BJ (cell line): ENCODE measurements at regions not wholly inside any gene's neighbourhood (a gene's known extent, or its start where the extent isn't known, plus 50 kb on each side); places are given as distances from the start of the nearest gene placed in this dataset.

Experiments used
- CTCF ChIA-PET: fragments of 350-600 bp; formaldehyde crosslinking; extraction: SDS; loops from one replicate; lab custom pipeline; 2021; ENCODE audit warnings: antibody characterized with exemption, inconsistent platforms; lab: Yijun Ruan, JAX
- POLR2A ChIA-PET: fragments of 300-600 bp; sonication (Branson Sonifier 250); formaldehyde crosslinking; extraction: SDS; loops from one replicate; lab custom pipeline; 2021; ENCODE audit warnings: antibody characterized with exemption; lab: Charles Lee
- DNase-seq: peaks from one replicate; pipeline ENCODE4 v3.0.0-alpha.2; 2011; ENCODE audit warnings: low read depth
- H3K27me3 ChIP-seq: 2 replicates; pipeline ENCODE4 v1.6.0; 2011; ENCODE audit warnings: low read length; ENCODE audit not compliant: control insufficient read depth, insufficient read depth
- H3K36me3 ChIP-seq: 2 replicates; pipeline ENCODE4 v1.5.1; 2011; ENCODE audit warnings: low read length; ENCODE audit not compliant: control insufficient read depth, insufficient read depth
- H3K4me3 ChIP-seq: 2 replicates; pipeline ENCODE4 v1.5.1; 2011; ENCODE audit warnings: low read depth, mild to moderate bottlenecking, control low read depth, low read length
- CTCF ChIP-seq: IDR thresholded peaks from 2 replicates; pipeline ENCODE4 v1.5.1; 2011; ENCODE audit warnings: low read depth, mild to moderate bottlenecking, control low read depth, inconsistent platforms, low read length, moderate library complexity; ENCODE audit not compliant: insufficient read depth

- ChIA-PET CTCF (no interaction called here), POLR2A (no interaction called here)
- no peaks in the 10 kb centered on the region for H3K36me3 ChIP-seq
These were observed 892.4 kb upstream of the B3GALT2 start for GRCh38 chr1:194078765-194079164.

GRCh38 chr1:194076646-194077045 lies 890.2 kb upstream of the B3GALT2 start:
- Histone ChIP-seq H3K4me3 (no peak overlapping the region), H3K36me3 (no peaks in the 10 kb centered on the region), H3K27me3 (no peaks in the 10 kb centered on the region)
- TF ChIP-seq CTCF, result no peak
- DNase-seq, result no peak
- CTCF ChIA-PET, result interaction anchor here (1.5 kb wide), 1 partner anchor 8 kb away, joined by 4 read pairs; no protein-coding TSS in a partner anchor
- POLR2A ChIA-PET, result no interaction called here

More at GRCh38 chr1:194078765-194079164, 892.4 kb upstream of the B3GALT2 start:
- no peak overlapping the region for H3K4me3 ChIP-seq
- no peaks in the 10 kb centered on the region for H3K27me3 ChIP-seq
- no peak for TF ChIP-seq CTCF
- DNase-seq, result no peak

GRCh38 chr1:194073833-194074232 lies 887.4 kb upstream of the B3GALT2 start:
- POLR2A ChIA-PET, result no interaction called here
- CTCF ChIA-PET, result no interaction called here
- TF ChIP-seq CTCF, result no peak

GRCh38 chr1:194071205-194071604 lies 884.8 kb upstream of the B3GALT2 start:
- Histone ChIP-seq H3K4me3 (no peak overlapping the region), H3K36me3 (no peaks in the 10 kb centered on the region), H3K27me3 (no peaks in the 10 kb centered on the region)
- POLR2A ChIA-PET, result no interaction called here
- TF ChIP-seq CTCF, result no peak
- no peak for DNase-seq
- CTCF ChIA-PET, result no interaction called here

More at GRCh38 chr1:194073833-194074232, 887.4 kb upstream of the B3GALT2 start:
- no peak overlapping the region for H3K4me3 ChIP-seq
- no peaks in the 10 kb centered on the region for H3K27me3 ChIP-seq
- no peaks in the 10 kb centered on the region for H3K36me3 ChIP-seq
- DNase-seq, result no peak

- Histone ChIP-seq H3K4me3 (no peak overlapping the region), H3K36me3 (no peaks in the 10 kb centered on the region), H3K27me3 (no peaks in the 10 kb centered on the region)
- no peak for DNase-seq
- no peak for TF ChIP-seq CTCF
- ChIA-PET CTCF (no interaction called here), POLR2A (no interaction called here)
These were observed 883.4 kb upstream of the B3GALT2 start for GRCh38 chr1:194069831-194070218.
